GM12891 (cell line): ENCODE measurements at regions not wholly inside any gene's neighbourhood (a gene's known extent, or its start where the extent isn't known, plus 50 kb on each side); places are given as distances from the start of the nearest gene placed in this dataset.

ENCODE experiments used
- POLR2A ChIP-seq: IDR thresholded peaks from 2 replicates; pipeline ENCODE4 v1.6.1; 2011; ENCODE audit warnings: low read depth, low read length, control low read depth
- POLR2AphosphoS5 ChIP-seq: IDR thresholded peaks from 2 replicates; pipeline ENCODE4 v1.6.1; 2011; ENCODE audit warnings: low read depth, low read length, control low read depth

- TF ChIP-seq POLR2AphosphoS5 = no peak
- no peak for TF ChIP-seq POLR2A
These were observed 395.0 kb upstream of the TBX3 start for GRCh38 chr12:115078990-115079389.
